Suprapubic skin (tissue), 4 donors: ENCODE measurements at regions not wholly inside any gene's neighbourhood (a gene's known extent, or its start where the extent isn't known, plus 50 kb on each side); places are given as distances from the start of the nearest gene placed in this dataset.

Source experiments
- EP300 ChIP-seq: sonication (generic); formaldehyde crosslinking; IDR thresholded peaks from one replicate; pipeline ENCODE4 v1.6.1; 2017; ENCODE audit warnings: antibody characterized with exemption
- POLR2A ChIP-seq, 2 donors: fragments of 450-650 bp; IDR thresholded peaks; one replicate each; pipeline ENCODE4 v1.6.1; 2017; ENCODE audit warnings: antibody characterized with exemption in 2 of 2, mild to moderate bottlenecking in 2 of 2, moderate library complexity in 2 of 2
- POLR2AphosphoS5 ChIP-seq, 3 donors: sonication (generic); formaldehyde crosslinking; IDR thresholded peaks; one replicate each; pipeline ENCODE4 v1.6.1; 2017; ENCODE audit warnings: antibody characterized with exemption in 3 of 3
- TF ChIP-seq, protein P1 (sequence below), 2 donors: fragments of 200-600 bp in 1 of 2; fragments of 450-650 bp in 1 of 2; sonication (generic) in 1 of 2; IDR thresholded peaks; one replicate each; pipeline ENCODE4 v1.5.1; 2016 to 2019; ENCODE audit warnings: antibody characterized with exemption in 2 of 2, mild to moderate bottlenecking in 1 of 2, moderate library complexity in 1 of 2

GRCh38 chr12:93168751-93169150 is 209.0 kb upstream of the NUDT4 start:
- TF ChIP-seq, protein P1, sequence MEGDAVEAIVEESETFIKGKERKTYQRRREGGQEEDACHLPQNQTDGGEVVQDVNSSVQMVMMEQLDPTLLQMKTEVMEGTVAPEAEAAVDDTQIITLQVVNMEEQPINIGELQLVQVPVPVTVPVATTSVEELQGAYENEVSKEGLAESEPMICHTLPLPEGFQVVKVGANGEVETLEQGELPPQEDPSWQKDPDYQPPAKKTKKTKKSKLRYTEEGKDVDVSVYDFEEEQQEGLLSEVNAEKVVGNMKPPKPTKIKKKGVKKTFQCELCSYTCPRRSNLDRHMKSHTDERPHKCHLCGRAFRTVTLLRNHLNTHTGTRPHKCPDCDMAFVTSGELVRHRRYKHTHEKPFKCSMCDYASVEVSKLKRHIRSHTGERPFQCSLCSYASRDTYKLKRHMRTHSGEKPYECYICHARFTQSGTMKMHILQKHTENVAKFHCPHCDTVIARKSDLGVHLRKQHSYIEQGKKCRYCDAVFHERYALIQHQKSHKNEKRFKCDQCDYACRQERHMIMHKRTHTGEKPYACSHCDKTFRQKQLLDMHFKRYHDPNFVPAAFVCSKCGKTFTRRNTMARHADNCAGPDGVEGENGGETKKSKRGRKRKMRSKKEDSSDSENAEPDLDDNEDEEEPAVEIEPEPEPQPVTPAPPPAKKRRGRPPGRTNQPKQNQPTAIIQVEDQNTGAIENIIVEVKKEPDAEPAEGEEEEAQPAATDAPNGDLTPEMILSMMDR (IDR thresholded peaks at IDR 0.05), result no peak
- TF ChIP-seq POLR2A (IDR thresholded peaks at IDR 0.05) (no peak), POLR2AphosphoS5 (IDR thresholded peaks at IDR 0.05) (no peak), EP300 (no peak)
